HG02678 (cell line): ENCODE measurements at regions not wholly inside any gene's neighbourhood (a gene's known extent, or its start where the extent isn't known, plus 50 kb on each side); places are given as distances from the start of the nearest gene placed in this dataset.
A peak's percentile ranks its signal among the peaks of the same experiment; 100 is the strongest.

Source experiments
- ATAC-seq: cut with Tn5 transposase; IDR thresholded peaks from one replicate; pipeline ENCODE4 v1.9.1; 2021; ENCODE audit warnings: mild to moderate bottlenecking, moderate library complexity; ENCODE audit not compliant: unreplicated experiment

GRCh38 chr11:27968461-27968860 is 139.5 kb downstream of the KIF18A start:
- no peak for ATAC-seq

- no peak for ATAC-seq
Observed at GRCh38 chr11:27965559-27965958, 142.4 kb downstream of the KIF18A start.

DNA sequence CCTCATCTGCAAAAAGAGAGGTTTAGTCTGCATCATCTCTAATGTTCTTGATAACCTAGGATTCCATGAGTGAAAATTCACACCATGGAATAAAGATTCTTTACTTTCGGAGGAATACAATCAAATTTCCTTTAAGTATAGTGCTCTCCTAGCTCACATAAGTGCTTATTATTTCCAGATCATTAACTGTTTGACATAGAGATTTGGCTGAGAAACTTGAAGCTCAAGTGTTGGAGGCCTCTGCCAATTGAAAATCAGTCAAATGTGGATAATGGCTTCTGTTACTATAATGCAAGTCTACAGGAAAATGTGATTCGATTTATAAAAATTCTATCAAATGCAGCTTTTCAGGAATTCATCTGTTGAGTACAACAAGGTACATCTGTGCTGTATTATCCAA is 144.6 kb downstream of the KIF18A start:
- no peak for ATAC-seq

DNA sequence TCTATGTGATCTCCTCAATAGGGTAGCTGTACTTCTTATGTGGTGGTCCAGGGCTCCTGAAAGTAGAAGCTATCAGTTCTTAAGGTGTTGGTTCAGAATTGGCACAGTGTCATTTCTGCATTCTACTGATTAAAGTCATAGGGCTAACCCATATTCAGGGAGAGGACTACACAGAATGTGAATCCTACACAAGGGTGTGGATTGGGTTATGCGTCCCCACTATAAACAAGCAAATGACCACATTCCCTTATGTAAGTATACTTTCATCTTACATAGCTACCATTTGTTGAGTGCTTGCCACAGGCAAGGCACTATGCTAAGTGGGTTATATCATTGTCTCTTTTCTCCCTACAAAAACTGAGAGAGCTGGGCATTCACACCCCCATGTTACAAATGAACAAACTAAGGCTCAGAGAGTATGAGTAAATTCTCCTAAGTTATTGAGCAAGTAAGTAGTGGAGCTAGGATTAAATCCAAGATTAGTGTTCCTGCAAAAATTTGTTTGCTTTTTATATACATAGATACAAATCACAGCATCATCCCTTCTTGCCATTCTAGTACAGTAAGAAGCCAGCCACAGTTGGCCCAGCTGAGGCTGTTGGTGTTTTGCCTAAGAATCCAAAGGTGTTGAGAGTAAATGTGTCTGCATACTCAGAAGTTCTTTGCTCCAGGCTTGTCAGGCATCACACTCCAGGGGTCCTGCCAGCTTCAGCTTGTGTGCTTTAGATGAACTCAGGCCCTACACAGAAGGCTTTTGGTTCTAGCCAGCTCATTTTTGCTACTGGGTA is 157.8 kb downstream of the KIF18A start:
- ATAC-seq, result no peak

DNA sequence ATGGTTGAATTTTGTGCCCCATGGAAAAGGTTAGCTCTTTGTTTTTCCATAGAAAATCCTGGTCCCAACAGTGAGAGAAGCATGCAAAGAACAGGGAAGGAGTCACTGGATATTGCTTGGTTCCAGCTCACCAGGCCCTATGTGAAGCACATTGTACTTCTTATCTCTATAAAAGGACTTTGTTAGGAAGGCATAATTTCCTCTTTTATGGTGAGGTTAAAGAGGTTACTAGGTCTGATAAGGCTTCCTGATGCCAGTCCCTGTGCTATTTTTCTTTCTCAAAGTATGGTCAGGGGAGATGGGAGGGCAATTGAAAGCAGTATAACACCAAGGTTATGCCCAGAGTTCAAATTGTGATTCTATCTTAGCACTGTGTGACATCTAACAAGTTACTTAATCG is 162.6 kb downstream of the KIF18A start:
- no peak for ATAC-seq

GRCh38 chr11:27938011-27938410 is 169.9 kb downstream of the KIF18A start:
- no peak for ATAC-seq

- no peak for ATAC-seq
Observed at GRCh38 chr11:27934830-27935145, 173.2 kb downstream of the KIF18A start.

DNA sequence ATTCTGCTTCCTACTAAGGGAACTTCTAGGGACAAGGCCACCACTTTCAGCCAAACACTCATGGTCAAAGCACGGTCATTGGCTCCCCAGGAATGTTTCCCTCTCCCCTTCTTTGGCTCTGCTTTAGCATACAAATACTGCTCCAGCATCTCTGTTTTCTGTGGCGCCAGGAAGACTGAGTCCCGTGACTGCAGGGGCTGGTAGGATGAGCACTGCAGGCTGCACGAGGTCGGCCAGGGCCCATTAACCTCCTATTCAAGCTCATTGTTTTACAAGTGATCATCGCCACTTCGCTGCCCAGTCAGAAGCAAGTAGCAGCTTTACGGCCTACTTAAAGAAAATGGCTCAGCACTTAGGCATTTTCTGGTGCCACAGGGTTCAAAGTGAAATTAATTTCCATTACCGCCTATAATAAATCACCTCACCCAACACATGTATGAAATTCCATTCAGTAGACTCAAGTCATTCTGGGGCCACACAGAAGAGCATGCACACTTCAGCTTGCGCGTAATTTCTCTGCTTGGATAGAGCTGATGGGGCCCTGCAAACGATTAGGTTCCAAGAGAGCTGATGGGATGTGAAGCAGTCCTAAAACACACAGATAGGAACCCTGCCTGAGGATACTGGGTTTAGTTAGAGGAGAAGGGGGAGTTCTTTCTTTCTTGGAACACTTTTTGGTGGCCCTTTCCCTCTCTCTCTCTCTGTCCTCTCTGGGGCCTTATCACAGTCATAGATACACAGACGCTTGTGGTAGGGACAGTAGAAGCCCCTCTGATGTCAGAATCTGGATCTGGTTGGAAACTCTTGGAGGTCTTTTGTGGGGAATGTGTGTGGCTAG is 173.7 kb downstream of the KIF18A start:
- ATAC-seq, result no peak

GRCh38 chr11:27931770-27932169 is 176.2 kb downstream of the KIF18A start:
- no peak for ATAC-seq

GRCh38 chr11:27930946-27931345 is 177.0 kb downstream of the KIF18A start:
- ATAC-seq, result no peak

GRCh38 chr11:27928809-27929208 is 179.1 kb downstream of the KIF18A start:
- ATAC-seq, result no peak

DNA sequence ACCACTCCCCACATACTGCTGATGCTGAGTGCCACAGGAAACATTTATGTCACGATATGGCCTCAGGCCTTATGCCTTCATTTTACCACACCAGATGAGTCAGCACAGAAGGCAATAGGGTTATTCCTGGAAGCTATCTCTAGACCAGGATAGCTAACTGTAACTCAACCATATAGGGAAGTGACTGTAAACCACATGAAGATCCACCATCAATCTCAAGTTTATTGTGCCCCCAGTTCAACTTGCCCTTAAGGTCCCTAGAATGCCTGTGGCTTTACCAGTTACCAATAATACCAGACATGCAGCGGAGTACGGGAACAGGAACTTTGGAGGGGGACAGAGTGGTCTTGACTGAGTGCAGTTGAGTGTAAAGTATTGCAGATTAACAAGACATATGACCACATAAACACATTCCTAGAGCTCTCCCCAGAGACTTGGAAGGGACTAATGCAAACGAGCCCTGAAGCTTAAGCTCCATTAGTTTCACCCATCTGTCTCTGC is 180.9 kb downstream of the KIF18A start:
- ATAC-seq, result no peak

- ATAC-seq, result no peak
Observed at GRCh38 chr11:27926486-27926885, 181.5 kb downstream of the KIF18A start.

DNA sequence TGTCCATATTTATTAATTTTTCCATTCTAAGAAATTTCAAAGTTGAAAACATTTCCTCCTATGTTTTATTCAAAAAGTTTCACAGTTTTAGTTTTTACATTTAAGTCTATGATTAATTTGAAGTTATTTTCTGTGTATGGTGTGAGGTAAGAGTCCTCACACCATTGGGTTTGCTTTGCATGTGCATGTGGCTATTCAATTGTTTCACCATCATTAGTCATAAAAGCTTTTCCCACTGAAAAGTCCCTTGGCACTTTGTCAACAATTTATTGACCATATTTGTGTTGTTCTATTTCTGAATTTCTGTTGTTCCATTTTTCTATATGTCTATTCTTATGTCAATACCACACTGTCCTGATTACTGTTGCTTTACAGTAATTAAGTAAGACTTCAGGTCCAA is 186.5 kb downstream of the KIF18A start:
- ATAC-seq, result no peak

GRCh38 chr11:27916541-27917100 is 191.3 kb downstream of the KIF18A start:
- peak; percentile 92 for ATAC-seq

DNA sequence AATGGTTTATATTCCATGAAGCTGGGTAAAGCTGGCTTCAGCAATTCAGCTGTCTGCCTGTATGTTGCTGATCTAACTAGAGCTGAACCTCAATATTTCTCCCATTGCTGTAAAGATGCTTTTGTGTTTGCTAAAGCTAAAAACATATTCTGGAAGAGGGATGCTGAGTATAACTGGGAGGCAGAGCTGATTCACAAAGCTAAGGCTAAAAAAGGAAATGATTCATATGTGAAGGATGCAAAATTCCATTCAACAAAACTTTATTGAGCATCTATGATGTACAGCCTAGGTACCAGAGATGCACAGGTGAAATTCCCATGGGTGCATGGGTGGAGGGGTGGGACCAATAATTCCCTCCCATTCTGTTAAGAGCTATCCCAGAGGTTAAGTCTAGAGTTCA is 193.9 kb downstream of the KIF18A start:
- no peak for ATAC-seq

- no peak for ATAC-seq
Observed at GRCh38 chr11:27913650-27914049, 194.3 kb downstream of the KIF18A start.

GRCh38 chr11:27912916-27913315 is 195.0 kb downstream of the KIF18A start:
- no peak for ATAC-seq

GRCh38 chr11:27910186-27910931 is 197.6 kb downstream of the KIF18A start:
- ATAC-seq, result no peak

- ATAC-seq, result no peak
Observed at GRCh38 chr11:27909386-27909785, 198.6 kb downstream of the KIF18A start.

- no peak for ATAC-seq
Observed at GRCh38 chr11:27908621-27909020, 199.3 kb downstream of the KIF18A start.
